ENCODE measurements at regions not wholly inside any gene's neighbourhood (a gene's known extent, or its start where the extent isn't known, plus 50 kb on each side); places are given as distances from the start of the nearest gene placed in this dataset.

- DNase-seq: no peak
Measured at GRCh38 chr1:186735463-186735862, 55.2 kb upstream of the PTGS2 start.

DNA sequence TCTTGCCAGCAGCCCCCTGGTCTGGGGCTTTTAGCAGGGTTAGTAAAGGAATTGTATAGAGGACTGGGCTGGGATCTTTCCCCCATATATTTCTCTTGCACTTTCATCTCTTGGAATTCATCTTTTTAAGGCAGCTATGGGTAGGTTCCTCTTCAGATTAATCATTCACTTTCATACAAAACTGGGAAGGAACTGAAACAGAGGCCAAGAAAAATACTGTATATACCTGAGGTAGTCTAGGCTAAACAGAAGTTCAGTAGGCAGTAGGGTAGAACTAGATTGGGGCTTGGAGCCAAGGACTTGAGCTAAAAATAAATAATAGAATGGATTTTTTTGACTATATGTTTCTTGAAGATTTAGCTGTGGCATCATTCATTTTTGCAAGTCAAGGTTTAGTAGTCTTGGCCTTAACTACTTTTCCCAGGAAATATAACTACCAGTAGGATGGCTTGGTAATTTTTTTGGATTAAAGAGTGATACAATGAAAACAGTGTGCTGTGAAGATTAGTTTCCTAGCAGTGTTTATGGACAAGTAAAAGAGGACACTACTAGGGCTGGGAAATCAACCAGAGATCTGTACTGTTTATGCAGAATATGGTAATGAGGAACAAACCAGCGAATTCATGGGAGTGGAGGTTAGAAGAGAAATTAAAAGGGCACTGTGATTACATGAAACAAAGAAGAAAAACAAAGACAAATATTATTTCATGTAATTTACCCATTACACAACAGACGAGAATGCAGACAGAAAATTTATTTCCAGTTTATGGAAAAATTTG, 50.9 kb upstream of the PTGS2 start:
- DNase-seq: no peak
